Natural killer cell treated with Interleukin-12 subunit alpha and Interleukin-12 subunit beta and Interleukin-15 and Interleukin-18, amount 100 ng/mL, for 72 hours (primary cell): ENCODE measurements at regions not wholly inside any gene's neighbourhood (a gene's known extent, or its start where the extent isn't known, plus 50 kb on each side); places are given as distances from the start of the nearest gene placed in this dataset.
A peak's percentile ranks its signal among the peaks of the same experiment; 100 is the strongest.
"Not testable (repeated sequence)": the region's sequence is repeated elsewhere in the genome, so short reads cannot be mapped to it uniquely, and the experiment has no call there.

ENCODE experiments used
- ATAC-seq, 2 donors: fragments of 150-1000 bp; cut with Tn5 transposase in 1 of 2; sonication (Bioruptor Pico), chemical (Tn5 transposase) in 1 of 2; 2 replicates each; pipeline ENCODE4 v1.10.0; 2021
- DNase-seq: peaks from one replicate; pipeline ENCODE4 v3.0.0; 2022; ENCODE audit warnings: low spot score
- H3K27ac Mint-ChIP-seq, 2 donors: 1 replicate in 1 of 2; 2 replicates in 1 of 2; pipeline ENCODE4 v1.8.0; 2022; ENCODE audit warnings: mixed read lengths in 2 of 2, mild to moderate bottlenecking in 1 of 2, moderate library complexity in 1 of 2
- H3K27me3 Mint-ChIP-seq, 2 donors: 1 replicate in 1 of 2; 2 replicates in 1 of 2; pipeline ENCODE4 v1.8.0; 2022; ENCODE audit warnings: mixed read lengths in 2 of 2
- H3K36me3 Mint-ChIP-seq: one replicate; pipeline ENCODE4 v1.8.0; 2022; ENCODE audit warnings: mixed read lengths
- H3K4me1 Mint-ChIP-seq, 2 donors: 1 replicate in 1 of 2; 2 replicates in 1 of 2; pipeline ENCODE4 v1.8.0; 2022; ENCODE audit warnings: low read depth in 2 of 2, mixed read lengths in 2 of 2, mild to moderate bottlenecking in 1 of 2
- H3K4me3 Mint-ChIP-seq: one replicate; pipeline ENCODE4 v1.8.0; 2022; ENCODE audit warnings: mixed read lengths
- H3K9me3 Mint-ChIP-seq: 2 replicates; pipeline ENCODE4 v1.8.0; 2022; ENCODE audit warnings: mixed read lengths

DNA sequence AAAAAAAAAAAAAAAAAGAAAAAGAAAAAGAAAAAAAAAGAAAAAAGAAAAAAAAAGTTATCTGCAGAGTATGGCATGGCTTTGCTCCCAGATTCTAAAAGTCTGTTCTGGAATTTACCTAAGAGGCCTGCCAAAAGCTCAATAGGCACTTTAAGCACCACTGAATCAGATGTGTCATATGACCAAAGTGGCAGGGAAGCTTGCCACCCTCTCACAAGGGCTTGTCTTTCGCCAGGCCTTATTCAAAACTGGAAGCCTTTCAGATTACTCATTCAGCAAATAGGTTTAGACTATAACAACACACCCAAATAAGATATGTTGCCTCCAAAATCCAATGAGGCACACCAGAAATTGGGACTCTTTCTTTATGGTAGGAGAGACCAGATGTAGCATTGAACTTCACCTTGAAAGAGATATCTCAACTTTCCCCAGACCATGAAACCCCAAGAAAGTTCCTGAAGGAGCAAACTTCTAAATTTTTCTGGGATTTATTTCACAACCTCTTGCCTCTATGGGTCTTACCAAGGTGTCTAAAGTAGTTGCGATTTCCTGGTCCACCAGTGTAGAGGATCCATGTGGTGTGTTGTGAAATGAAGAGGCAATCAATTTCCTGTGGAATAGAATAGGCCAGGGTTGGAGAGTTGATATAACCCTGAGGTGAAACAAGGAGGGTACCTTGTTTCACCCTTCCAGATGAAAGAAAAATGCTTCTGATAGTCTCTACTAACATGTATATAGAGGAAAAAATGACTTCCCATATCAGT, 218.8 kb downstream of the DAD1 start:
- no peak overlapping the region for H3K27ac Mint-ChIP-seq
- H3K27me3 Mint-ChIP-seq: peaks cover 15 to 18% of the 10 kb centered on the region in 2 donors
- no peak for DNase-seq
- H3K9me3 Mint-ChIP-seq: no peaks in the 10 kb centered on the region
- ATAC-seq: no peak
- no peak overlapping the region for H3K4me3 Mint-ChIP-seq
- no peaks in the 10 kb centered on the region for H3K4me1 Mint-ChIP-seq
- H3K36me3 Mint-ChIP-seq: no peaks in the 10 kb centered on the region

GRCh38 chr14:22358726-22359125, 230.3 kb downstream of the DAD1 start:
- ATAC-seq: no peak
- Mint-ChIP-seq H3K27me3 (peaks cover 34 to 40% of the 10 kb centered on the region in 2 donors), H3K9me3 (peaks cover 1% of the 10 kb centered on the region)

DNA sequence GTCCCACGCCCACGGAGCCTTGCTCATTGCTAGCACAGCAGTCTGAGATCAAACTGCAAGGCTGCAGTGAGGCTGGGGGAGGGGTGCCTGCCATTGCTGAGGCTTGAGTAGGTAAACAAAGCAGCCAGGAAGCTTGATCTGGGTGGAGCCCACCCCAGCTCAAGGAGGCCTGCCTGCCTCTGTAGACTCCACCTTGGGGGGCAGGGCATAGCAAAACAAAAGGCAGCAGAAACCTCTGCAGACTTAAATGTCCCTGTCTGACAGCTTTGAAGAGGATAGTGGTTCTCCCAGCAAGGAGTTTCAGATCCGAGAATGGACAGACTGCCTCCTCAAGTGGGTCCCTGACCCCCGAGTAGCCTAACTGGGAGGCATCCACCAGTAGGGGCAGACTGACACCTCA, 239.7 kb downstream of the DAD1 start:
- not testable (repeated sequence) for H3K36me3 Mint-ChIP-seq, H3K9me3 Mint-ChIP-seq, H3K27ac Mint-ChIP-seq, H3K4me3 Mint-ChIP-seq, ATAC-seq, DNase-seq, H3K4me1 Mint-ChIP-seq
- peaks cover 26 to 27% of the 10 kb centered on the region in 2 donors for H3K27me3 Mint-ChIP-seq

More at GRCh38 chr14:22358726-22359125, 230.3 kb downstream of the DAD1 start:
- no peaks in the 10 kb centered on the region for H3K4me1 Mint-ChIP-seq
- no peak overlapping the region for H3K4me3 Mint-ChIP-seq
- no peak overlapping the region for H3K27ac Mint-ChIP-seq
- peaks cover 8% of the 10 kb centered on the region for H3K36me3 Mint-ChIP-seq
- no peak for DNase-seq

DNA sequence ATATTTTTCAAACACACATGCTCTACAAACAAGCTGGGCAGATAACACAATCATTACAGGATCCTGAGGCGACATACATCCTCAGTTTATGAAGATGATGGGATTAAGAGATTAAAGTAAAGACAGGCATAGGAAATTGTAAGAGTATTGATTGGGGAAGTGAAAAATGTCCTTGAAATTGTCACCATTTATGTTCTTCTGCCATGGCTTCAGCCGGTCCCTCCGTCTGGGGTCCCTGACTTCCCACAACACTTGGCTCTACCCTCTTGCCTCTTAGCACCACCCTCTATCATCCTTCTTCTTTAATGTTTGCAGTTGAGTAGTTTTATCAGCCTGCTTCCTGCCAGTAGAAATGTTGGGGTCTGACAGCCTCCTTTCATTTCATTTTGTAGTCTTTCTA, 244.4 kb downstream of the DAD1 start:
- H3K27me3 Mint-ChIP-seq: peaks cover 15 to 27% of the 10 kb centered on the region in 2 donors
- peaks cover 20% of the 10 kb centered on the region for H3K36me3 Mint-ChIP-seq
- H3K4me1 Mint-ChIP-seq: no peaks in the 10 kb centered on the region
- no peak for DNase-seq
- ATAC-seq: no peak
- H3K9me3 Mint-ChIP-seq: peaks cover 11% of the 10 kb centered on the region
- H3K4me3 Mint-ChIP-seq: no peak overlapping the region
- no peak overlapping the region for H3K27ac Mint-ChIP-seq

- H3K27ac Mint-ChIP-seq, ATAC-seq, H3K4me3 Mint-ChIP-seq, H3K4me1 Mint-ChIP-seq, DNase-seq: not testable (repeated sequence)
- Mint-ChIP-seq H3K9me3 (peaks cover 11% of the 10 kb centered on the region), H3K36me3 (peaks cover 20% of the 10 kb centered on the region), H3K27me3 (peaks cover 15 to 27% of the 10 kb centered on the region in 2 donors)
Observed at GRCh38 chr14:22344209-22344608, 244.8 kb downstream of the DAD1 start.

GRCh38 chr14:22341049-22341448, 248.0 kb downstream of the DAD1 start:
- DNase-seq (no peak), ATAC-seq (no peak)
- H3K27ac Mint-ChIP-seq: no peak overlapping the region
- peaks cover 11% of the 10 kb centered on the region for H3K9me3 Mint-ChIP-seq
- peaks cover 15 to 20% of the 10 kb centered on the region in 2 donors for H3K27me3 Mint-ChIP-seq
- H3K4me3 Mint-ChIP-seq: no peak overlapping the region
- peaks cover 20% of the 10 kb centered on the region for H3K36me3 Mint-ChIP-seq
- peaks cover 9 to 10% of the 10 kb centered on the region in 2 donors for H3K4me1 Mint-ChIP-seq

- Mint-ChIP-seq H3K9me3 (peaks cover 11% of the 10 kb centered on the region), H3K27me3 (peaks cover 15% of the 10 kb centered on the region in 2 donors), H3K4me1 (peaks cover 10 to 20% of the 10 kb centered on the region in 2 donors), H3K36me3 (peaks cover 11% of the 10 kb centered on the region), H3K4me3 (no peak overlapping the region), H3K27ac (no peak overlapping the region)
- no peak for DNase-seq
- ATAC-seq: no peak
Observed at GRCh38 chr14:22338917-22339715, 249.9 kb downstream of the DAD1 start.

- ATAC-seq (no peak), DNase-seq (no peak)
- Mint-ChIP-seq H3K36me3 (peaks cover 4% of the 10 kb centered on the region), H3K4me3 (no peak overlapping the region), H3K4me1 (peaks cover 12 to 22% of the 10 kb centered on the region in 2 donors), H3K9me3 (peaks cover 4% of the 10 kb centered on the region), H3K27ac (no peak overlapping the region), H3K27me3 (peaks cover 11 to 13% of the 10 kb centered on the region in 2 donors)
Observed at GRCh38 chr14:22338381-22338780, 250.6 kb downstream of the DAD1 start.

- no peak for DNase-seq
- Mint-ChIP-seq H3K36me3 (no peaks in the 10 kb centered on the region), H3K27me3 (peaks cover 8 to 9% of the 10 kb centered on the region in 2 donors), H3K27ac (no peak overlapping the region), H3K4me3 (no peak overlapping the region), H3K4me1 (peaks cover 12 to 22% of the 10 kb centered on the region in 2 donors), H3K9me3 (no peaks in the 10 kb centered on the region)
- no peak for ATAC-seq
Observed at GRCh38 chr14:22337938-22338337, 251.1 kb downstream of the DAD1 start.

DNA sequence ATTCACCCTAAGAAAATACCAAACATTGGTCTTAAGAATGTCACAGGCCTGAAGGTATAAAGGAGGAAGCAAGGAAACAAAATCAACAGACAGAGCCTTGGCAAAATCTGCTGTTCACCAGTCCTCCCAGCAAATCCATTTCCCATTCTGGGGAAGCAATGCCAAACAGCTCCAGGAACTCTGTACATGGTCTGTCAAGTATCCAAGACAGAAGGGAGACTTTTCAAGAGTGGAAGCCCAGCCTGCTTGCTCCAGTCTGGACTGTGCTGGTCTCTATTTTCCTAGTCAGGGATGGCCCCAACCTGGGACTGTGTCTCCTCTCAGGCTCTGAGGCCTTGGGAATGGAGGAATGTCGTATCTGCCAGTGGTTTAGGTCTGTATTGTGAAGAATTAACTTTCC, 251.5 kb downstream of the DAD1 start:
- Mint-ChIP-seq H3K27ac (peak overlapping the region in 1 of 2 donors; percentile 3), H3K9me3 (no peaks in the 10 kb centered on the region), H3K4me1 (peaks cover 12 to 22% of the 10 kb centered on the region in 2 donors), H3K36me3 (no peaks in the 10 kb centered on the region), H3K4me3 (no peak overlapping the region), H3K27me3 (peaks cover 5 to 8% of the 10 kb centered on the region in 2 donors)
- ATAC-seq (no peak), DNase-seq (no peak)

DNA sequence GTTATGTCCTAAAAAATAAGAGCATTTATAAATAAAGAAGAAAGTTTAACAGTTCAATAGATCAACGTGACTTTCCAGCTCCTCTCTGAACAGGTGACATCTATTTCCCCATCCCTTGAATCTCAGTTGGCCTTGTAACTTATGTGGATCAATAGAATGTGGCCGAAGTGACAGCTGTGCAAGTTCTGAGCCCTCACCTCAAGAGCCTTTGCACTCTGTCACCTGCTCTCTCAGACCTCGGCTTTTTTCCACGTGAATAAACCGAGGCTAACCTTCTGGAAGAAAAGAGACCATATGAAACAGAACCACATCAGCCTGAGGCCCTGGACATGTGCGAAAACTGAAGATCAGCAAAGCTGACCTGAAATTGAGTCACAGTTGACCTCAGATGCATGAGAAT, 253.0 kb downstream of the DAD1 start:
- Mint-ChIP-seq H3K4me3 (no peak overlapping the region), H3K27me3 (peaks cover 0 to 4% of the 10 kb centered on the region in 2 donors), H3K27ac (peak overlapping the region in 1 of 2 donors; percentile 3), H3K9me3 (no peaks in the 10 kb centered on the region), H3K36me3 (no peaks in the 10 kb centered on the region), H3K4me1 (peaks cover 12 to 22% of the 10 kb centered on the region in 2 donors)
- DNase-seq: no peak
- no peak for ATAC-seq

DNA sequence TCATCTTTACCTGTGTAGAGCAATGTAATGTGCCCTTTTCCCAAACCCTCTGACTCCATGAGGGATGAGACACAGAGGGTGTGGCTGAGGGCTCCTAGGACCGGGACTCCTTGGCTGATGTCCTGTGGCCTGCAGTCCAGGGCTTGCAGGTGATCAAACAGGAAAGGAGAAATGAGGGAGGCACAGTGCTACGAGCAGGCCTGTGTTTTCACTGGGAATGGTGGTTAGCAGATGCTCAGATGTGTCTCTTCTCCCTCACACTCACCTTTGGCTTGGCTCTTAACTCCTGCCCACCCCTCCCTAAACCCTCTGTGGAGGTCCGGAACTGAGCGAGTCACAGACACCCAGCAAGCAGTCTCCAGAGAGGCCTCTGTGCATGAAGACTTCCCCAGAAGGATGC, 254.4 kb downstream of the DAD1 start:
- H3K27ac Mint-ChIP-seq: no peak overlapping the region
- ATAC-seq: no peak

GRCh38 chr14:22334275-22334577, 254.8 kb downstream of the DAD1 start:
- Mint-ChIP-seq H3K36me3 (no peaks in the 10 kb centered on the region), H3K9me3 (no peaks in the 10 kb centered on the region), H3K27me3 (no peaks in the 10 kb centered on the region), H3K27ac (no peak overlapping the region), H3K4me1 (peaks cover 12 to 22% of the 10 kb centered on the region in 2 donors), H3K4me3 (peak overlapping the region; percentile 36)
- ATAC-seq: no peak
- DNase-seq: no peak

More for the DNA sequence above, 254.4 kb downstream of the DAD1 start:
- H3K9me3 Mint-ChIP-seq: no peaks in the 10 kb centered on the region
- peak overlapping the region; percentile 36 for H3K4me3 Mint-ChIP-seq
- H3K36me3 Mint-ChIP-seq: no peaks in the 10 kb centered on the region
- no peaks in the 10 kb centered on the region for H3K27me3 Mint-ChIP-seq
- H3K4me1 Mint-ChIP-seq: peaks cover 12 to 22% of the 10 kb centered on the region in 2 donors
- no peak for DNase-seq
